HG03039 (cell line): ENCODE measurements at regions not wholly inside any gene's neighbourhood (a gene's known extent, or its start where the extent isn't known, plus 50 kb on each side); places are given as distances from the start of the nearest gene placed in this dataset.

Experiments used
- ATAC-seq: cut with Tn5 transposase; IDR thresholded peaks from one replicate; pipeline ENCODE4 v1.9.1; 2021; ENCODE audit warnings: mild to moderate bottlenecking, moderate library complexity; ENCODE audit not compliant: unreplicated experiment

GRCh38 chr5:1669276-1670155 is 130.1 kb downstream of the MRPL36 start:
- no peak for ATAC-seq

DNA sequence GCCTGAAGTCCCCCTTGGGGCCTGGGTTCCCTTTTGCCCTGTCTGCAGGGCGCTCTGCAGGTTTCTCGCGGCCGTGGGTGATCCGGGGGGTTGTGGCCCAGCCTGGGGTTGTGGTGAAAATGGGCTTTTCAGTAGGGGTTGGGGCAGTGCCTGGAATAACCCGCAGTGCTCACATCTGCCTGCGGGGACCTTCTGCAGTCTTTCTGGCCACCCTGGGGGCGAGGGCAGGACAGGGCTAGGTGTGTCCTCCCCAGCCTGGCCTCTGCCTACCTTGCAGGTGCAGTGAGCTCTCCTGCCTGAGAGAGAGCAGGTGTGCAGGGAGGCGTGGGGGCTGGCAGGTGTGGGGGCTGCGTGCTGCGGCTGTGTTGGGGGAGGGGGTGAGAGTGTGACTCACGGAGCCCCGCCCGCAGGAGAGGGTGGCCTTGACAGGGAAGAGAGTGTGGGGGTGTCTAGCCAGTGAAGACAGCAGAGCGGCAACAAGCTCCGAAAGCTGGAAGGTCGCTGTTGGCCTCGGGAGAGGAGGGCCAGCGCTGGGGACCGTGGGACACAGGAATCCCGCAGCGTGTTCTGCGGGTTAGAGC is 131.4 kb downstream of the MRPL36 start:
- no peak for ATAC-seq

GRCh38 chr5:1667648-1668140 is 131.9 kb downstream of the MRPL36 start:
- ATAC-seq, result no peak

DNA sequence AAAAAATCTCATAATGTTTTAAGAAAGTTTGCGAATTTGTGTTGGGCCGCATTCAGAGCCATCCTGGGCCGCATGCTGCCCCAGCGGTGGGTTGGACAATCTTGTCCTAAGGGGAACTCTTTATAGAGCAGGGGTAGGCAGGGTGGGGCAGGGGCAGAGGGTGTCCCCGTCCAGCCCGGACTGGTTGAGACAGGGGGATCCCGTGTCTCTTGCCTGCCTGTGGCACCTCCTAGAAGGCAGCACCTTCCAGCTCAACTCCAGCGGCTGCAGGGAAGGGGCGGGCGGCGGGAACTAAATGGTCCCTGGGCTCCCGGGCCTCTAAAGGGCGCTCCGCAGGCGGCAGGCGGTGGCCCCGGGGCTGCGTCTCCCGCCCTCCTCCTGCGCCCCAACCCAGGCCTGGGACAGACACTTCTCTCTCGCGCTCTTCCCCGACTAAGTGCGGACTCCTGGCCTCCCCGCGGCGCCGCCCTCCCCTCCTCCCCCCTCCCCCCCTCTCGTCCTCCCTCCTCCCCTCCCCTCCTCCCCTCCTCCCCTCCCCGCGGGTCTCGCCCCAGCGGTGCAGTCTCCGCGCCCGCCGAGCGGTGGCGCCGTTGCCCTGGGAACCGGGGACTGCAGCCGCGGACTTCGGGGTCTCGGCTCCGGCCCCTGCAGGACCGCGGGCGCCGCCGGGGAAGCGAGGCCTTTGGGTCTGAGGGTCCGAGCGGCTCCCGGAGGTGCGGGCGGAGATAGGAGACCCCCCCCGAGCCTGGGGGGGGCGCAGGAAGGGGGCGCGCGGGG is 132.6 kb downstream of the MRPL36 start:
- ATAC-seq, result no peak

- ATAC-seq, result no peak
These were observed 133.4 kb downstream of the MRPL36 start for GRCh38 chr5:1666221-1666620.

DNA sequence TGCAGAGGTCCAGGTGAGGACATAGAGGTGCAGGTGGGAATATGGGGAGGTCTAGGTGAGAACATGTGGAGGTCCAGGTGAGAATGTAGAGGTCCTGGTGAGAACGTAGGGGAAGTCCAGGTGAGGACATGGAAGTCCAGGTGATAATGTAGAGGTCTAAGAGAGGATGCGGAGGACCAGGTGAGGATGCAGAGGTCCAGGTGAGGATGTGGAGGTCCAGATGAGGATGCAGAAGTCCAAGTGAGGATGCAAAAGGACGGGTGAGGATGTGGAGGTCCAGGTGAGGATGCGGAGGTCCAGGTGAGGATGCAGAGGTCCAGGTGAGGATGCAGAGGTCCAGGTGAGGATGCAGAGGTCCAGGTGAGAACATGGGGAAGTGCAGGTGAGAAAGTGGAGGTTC is 133.8 kb downstream of the MRPL36 start:
- no peak for ATAC-seq

DNA sequence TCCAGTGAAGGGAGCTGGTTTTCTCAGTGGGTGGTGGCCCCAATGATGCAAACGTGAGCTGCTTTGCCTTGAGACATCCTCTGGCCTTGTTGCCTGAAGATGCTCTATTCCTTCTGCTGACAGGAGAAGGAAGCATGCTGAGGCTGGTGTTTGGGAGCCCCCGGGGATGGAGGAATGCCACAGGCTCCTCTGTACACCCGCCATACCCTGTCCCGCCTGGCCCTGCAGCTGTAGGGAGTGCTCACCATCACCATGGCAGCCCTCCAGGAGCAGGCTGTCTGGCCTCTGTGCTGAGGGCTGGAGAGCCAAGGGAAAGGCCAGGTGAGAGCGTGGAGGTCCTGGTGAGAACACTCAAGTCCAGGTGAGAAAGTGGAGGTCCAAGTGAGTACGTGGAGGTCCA is 134.4 kb downstream of the MRPL36 start:
- ATAC-seq, result no peak

GRCh38 chr5:1663186-1663585 is 136.5 kb downstream of the MRPL36 start:
- no peak for ATAC-seq

- no peak for ATAC-seq
These were observed 137.0 kb downstream of the MRPL36 start for GRCh38 chr5:1662559-1663085.

DNA sequence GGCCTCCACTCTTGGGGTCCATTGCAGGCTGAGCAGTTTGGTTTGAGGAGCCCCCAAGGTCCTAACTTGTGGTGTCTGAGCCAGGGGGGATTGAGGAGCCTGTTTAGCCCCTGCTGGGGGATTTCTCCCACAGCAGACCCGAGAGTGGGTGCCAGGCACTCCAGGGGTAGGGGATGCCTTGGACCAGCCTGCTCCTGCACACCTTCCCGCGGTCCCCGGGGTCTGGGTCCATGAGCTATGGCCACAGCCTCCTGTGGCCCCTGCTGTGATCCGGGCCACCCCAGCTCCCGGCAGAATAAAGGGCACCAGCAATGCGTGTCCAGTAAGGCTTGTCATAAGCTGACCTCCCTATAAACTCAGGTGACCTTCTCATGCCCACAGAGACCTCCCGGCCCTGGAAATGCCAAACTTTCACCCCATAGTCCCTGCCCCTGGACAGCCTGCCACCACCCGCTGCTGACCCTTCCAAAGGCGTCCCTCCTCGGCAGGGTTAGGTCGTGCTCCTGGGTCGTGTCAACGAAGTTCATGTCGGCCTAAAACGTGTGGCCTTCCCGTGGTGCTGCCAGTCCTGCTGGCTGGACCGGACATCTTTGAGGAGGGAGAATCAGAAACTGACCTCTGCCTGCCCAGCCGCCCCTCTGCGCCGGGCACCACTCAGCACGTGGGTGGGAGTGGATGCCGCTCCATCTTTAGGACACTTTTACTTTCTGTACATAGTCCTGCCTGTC is 137.6 kb downstream of the MRPL36 start:
- no peak for ATAC-seq

DNA sequence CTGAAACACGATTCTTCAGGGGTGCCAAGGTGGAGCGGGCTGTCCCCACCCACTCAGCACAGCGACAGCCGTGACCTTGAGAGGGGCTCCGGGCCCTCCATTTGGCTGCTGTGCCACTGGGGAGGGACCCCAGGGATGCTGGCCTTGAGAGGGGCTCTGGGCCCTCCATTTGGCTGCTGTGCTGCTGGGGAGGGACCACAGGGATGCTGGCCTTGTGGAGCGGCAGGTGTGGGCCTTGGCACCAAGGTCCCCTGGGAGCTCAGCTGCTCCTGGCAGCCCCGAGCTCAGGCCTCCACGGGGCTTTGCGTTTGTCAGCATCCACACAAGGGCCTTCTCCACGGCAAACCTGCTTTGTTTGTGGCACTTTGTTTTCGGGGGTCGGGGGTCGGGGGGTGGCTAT is 137.6 kb upstream of the LPCAT1 start:
- no peak for ATAC-seq

DNA sequence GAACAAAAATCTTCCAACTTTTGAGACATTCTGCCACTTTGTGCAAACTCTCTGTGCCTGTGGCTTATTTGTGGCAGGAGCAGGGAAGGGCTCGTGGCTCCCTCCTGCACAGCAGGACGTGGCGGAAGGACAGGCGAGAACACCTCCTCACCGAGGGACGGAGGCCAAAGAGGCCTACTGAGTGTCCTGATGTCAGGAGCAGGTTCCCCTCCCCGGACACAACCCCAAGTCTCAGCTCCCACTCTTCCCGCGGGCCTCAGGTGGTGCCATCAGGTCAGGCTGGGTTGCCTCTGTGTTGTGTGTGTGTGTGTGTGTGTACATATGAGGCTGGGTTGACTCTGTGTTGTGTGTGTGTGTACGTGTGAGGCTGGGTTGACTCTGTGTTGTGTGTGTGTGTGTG is 136.8 kb upstream of the LPCAT1 start:
- ATAC-seq, result no peak

- no peak for ATAC-seq
These were observed 136.2 kb upstream of the LPCAT1 start for GRCh38 chr5:1660001-1660400.

GRCh38 chr5:1659100-1659981 is 135.6 kb upstream of the LPCAT1 start:
- no peak for ATAC-seq

GRCh38 chr5:1658665-1659064 is 134.9 kb upstream of the LPCAT1 start:
- no peak for ATAC-seq

- no peak for ATAC-seq
These were observed 133.5 kb upstream of the LPCAT1 start for GRCh38 chr5:1657161-1657741.

GRCh38 chr5:1656271-1656975 is 132.7 kb upstream of the LPCAT1 start:
- ATAC-seq, result no peak

- no peak for ATAC-seq
These were observed 131.9 kb upstream of the LPCAT1 start for GRCh38 chr5:1655496-1656270.
